ENCODE measurements at regions not wholly inside any gene's neighbourhood (a gene's known extent, or its start where the extent isn't known, plus 50 kb on each side); places are given as distances from the start of the nearest gene placed in this dataset.

GRCh38 chr3:150317469-150317868 is 90.6 kb upstream of the TSC22D2 start:
- no peak for TF ChIP-seq CTCF (IDR thresholded peaks at IDR 0.05)
- DNase-seq (ENCODE audit: low spot score) (no peak), ATAC-seq (ENCODE audit: low FRiP score) (no peak)

GRCh38 chr3:150315721-150316120 is 92.4 kb upstream of the TSC22D2 start:
- no peak for TF ChIP-seq CTCF (IDR thresholded peaks at IDR 0.05)
- DNase-seq (ENCODE audit: low spot score) (no peak), ATAC-seq (ENCODE audit: low FRiP score) (no peak)

GRCh38 chr3:150314248-150315004 is 93.7 kb upstream of the TSC22D2 start:
- no peak for ATAC-seq (ENCODE audit: low FRiP score)
- no peak for TF ChIP-seq CTCF (IDR thresholded peaks at IDR 0.05)
- DNase-seq (ENCODE audit: low spot score): no peak

- no peak for ATAC-seq (ENCODE audit: low FRiP score)
- DNase-seq (ENCODE audit: low spot score): no peak
- TF ChIP-seq CTCF (IDR thresholded peaks at IDR 0.05): no peak
Measured at GRCh38 chr3:150312018-150312657, 96.0 kb upstream of the TSC22D2 start.

- DNase-seq (ENCODE audit: low spot score) (no peak), ATAC-seq (ENCODE audit: low FRiP score) (no peak)
- TF ChIP-seq CTCF (IDR thresholded peaks at IDR 0.05): no peak
Measured at GRCh38 chr3:150311156-150311555, 96.9 kb upstream of the TSC22D2 start.

GRCh38 chr3:150309557-150309956 is 98.5 kb upstream of the TSC22D2 start:
- no peak for DNase-seq (ENCODE audit: low spot score)
- TF ChIP-seq CTCF (IDR thresholded peaks at IDR 0.05): no peak
- ATAC-seq (ENCODE audit: low FRiP score): no peak

- ATAC-seq (ENCODE audit: low FRiP score): no peak
- TF ChIP-seq CTCF (IDR thresholded peaks at IDR 0.05): no peak
- no peak for DNase-seq (ENCODE audit: low spot score)
Measured at GRCh38 chr3:150309257-150309542, 98.9 kb upstream of the TSC22D2 start.

Measured in omental fat pad (tissue), 3 donors.